HG03457 (cell line): ENCODE measurements at regions not wholly inside any gene's neighbourhood (a gene's known extent, or its start where the extent isn't known, plus 50 kb on each side); places are given as distances from the start of the nearest gene placed in this dataset.
"Not testable (repeated sequence)": the region's sequence is repeated elsewhere in the genome, so short reads cannot be mapped to it uniquely, and the experiment has no call there.

ENCODE experiments used
- ATAC-seq: cut with Tn5 transposase; IDR thresholded peaks from one replicate; pipeline ENCODE4 v1.9.1; 2021; ENCODE audit warnings: moderate number of reproducible peaks; ENCODE audit not compliant: unreplicated experiment

- no peak for ATAC-seq
Observed at GRCh38 chr1:166601650-166602278, 237.5 kb upstream of the POGK start.

GRCh38 chr1:166602801-166603200, 236.5 kb upstream of the POGK start:
- ATAC-seq = not testable (repeated sequence)

- ATAC-seq = no peak
Observed at GRCh38 chr1:166603296-166603695, 236.0 kb upstream of the POGK start.

GRCh38 chr1:166605137-166605536, 234.1 kb upstream of the POGK start:
- ATAC-seq = no peak

- ATAC-seq = no peak
Observed at GRCh38 chr1:166612886-166613285, 226.4 kb upstream of the POGK start.

- ATAC-seq = no peak
Observed at GRCh38 chr1:166616206-166616605, 223.1 kb upstream of the POGK start.

GRCh38 chr1:166626711-166627110, 212.6 kb upstream of the POGK start:
- no peak for ATAC-seq

GRCh38 chr1:166627558-166627957, 211.7 kb upstream of the POGK start:
- no peak for ATAC-seq

GRCh38 chr1:166628259-166628658, 211.0 kb upstream of the POGK start:
- ATAC-seq = no peak

- ATAC-seq = no peak
Observed at GRCh38 chr1:166629946-166630345, 209.3 kb upstream of the POGK start.

- no peak for ATAC-seq
Observed at GRCh38 chr1:166630369-166630768, 208.9 kb upstream of the POGK start.

- no peak for ATAC-seq
Observed at GRCh38 chr1:166638137-166638536, 201.1 kb upstream of the POGK start.

- not testable (repeated sequence) for ATAC-seq
Observed at GRCh38 chr1:166657228-166657627, 182.0 kb upstream of the POGK start.

- not testable (repeated sequence) for ATAC-seq
Observed at GRCh38 chr1:166666790-166667189, 172.5 kb upstream of the POGK start.

- not testable (repeated sequence) for ATAC-seq
Observed at GRCh38 chr1:166667600-166667999, 171.7 kb upstream of the POGK start.

- no peak for ATAC-seq
Observed at GRCh38 chr1:166671627-166672026, 167.6 kb upstream of the POGK start.

GRCh38 chr1:166673722-166674121, 165.6 kb upstream of the POGK start:
- no peak for ATAC-seq

- ATAC-seq = no peak
Observed at GRCh38 chr1:166675213-166675612, 164.1 kb upstream of the POGK start.

- ATAC-seq = no peak
Observed at GRCh38 chr1:166676981-166677380, 162.3 kb upstream of the POGK start.

GRCh38 chr1:166679369-166679768, 159.9 kb upstream of the POGK start:
- ATAC-seq = no peak

- no peak for ATAC-seq
Observed at GRCh38 chr1:166682588-166682987, 156.7 kb upstream of the POGK start.

GRCh38 chr1:166684669-166685068, 154.6 kb upstream of the POGK start:
- not testable (repeated sequence) for ATAC-seq

GRCh38 chr1:166685200-166685599, 154.1 kb upstream of the POGK start:
- no peak for ATAC-seq
